ENCODE measurements at regions not wholly inside any gene's neighbourhood (a gene's known extent, or its start where the extent isn't known, plus 50 kb on each side); places are given as distances from the start of the nearest gene placed in this dataset.

GRCh38 chr11:112465433-112466024, 204.9 kb upstream of the PLET1 start:
- no peak overlapping the region for H3K4me3 ChIP-seq (ENCODE audit: low read depth, low read length)
- no peaks in the 10 kb centered on the region for H3K27me3 ChIP-seq (ENCODE audit: control insufficient read depth, insufficient read depth, low read length)
- no peaks in the 10 kb centered on the region for H3K36me3 ChIP-seq (ENCODE audit: control insufficient read depth, insufficient read depth, low read length)
- no peak for TF ChIP-seq CTCF (IDR thresholded peaks at IDR 0.05; ENCODE audit: insufficient read depth, low read length, poor library complexity, severe bottlenecking)
- peak; percentile 12 for DNase-seq (ENCODE audit: low read depth)

DNA sequence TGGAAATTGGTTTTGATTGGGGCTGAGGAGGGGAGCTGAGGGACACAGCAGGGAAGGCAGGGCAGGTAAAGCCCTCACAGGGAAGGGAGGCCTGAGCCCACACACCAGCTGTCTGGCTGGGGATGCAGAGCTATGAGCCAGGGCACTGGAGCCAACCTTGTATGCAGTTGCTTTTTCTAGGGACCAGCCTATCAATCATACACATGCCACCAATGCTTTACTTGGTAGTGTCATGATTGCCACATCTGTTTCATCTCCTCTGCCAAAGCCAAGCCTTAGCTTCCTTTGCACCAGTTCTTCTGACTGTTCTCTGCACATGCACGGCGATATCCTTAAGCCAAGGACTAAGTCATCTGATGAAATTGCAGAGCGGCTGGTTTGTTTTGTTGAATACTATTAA, 207.1 kb upstream of the PLET1 start:
- Histone ChIP-seq H3K27me3 (ENCODE audit: control insufficient read depth, insufficient read depth, low read length) (no peaks in the 10 kb centered on the region), H3K4me3 (ENCODE audit: low read depth, low read length) (no peak overlapping the region), H3K36me3 (ENCODE audit: control insufficient read depth, insufficient read depth, low read length) (no peaks in the 10 kb centered on the region)
- DNase-seq (ENCODE audit: low read depth): no peak
- no peak for TF ChIP-seq CTCF (IDR thresholded peaks at IDR 0.05; ENCODE audit: insufficient read depth, low read length, poor library complexity, severe bottlenecking)

DNA sequence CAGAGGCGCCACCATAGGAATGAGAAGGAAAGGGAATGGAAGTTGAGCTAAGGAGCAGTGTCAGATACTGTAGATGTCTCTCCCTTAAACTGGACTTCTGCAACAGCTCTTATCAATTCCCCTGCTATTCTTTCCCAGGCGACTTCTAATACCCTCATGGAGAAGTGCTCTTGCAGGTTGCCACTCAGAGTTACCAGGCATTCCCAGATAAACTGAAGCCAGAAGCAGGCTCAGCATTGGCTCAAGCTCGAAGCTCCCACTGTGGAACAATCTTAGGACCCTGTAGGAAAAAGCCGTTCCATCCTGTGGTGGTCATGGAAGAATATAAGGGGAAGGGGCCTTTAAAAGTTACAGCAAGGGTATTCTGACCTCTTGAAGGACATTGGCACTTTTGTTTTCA, 208.7 kb upstream of the PLET1 start:
- TF ChIP-seq CTCF (IDR thresholded peaks at IDR 0.05; ENCODE audit: insufficient read depth, low read length, poor library complexity, severe bottlenecking): no peak
- H3K27me3 ChIP-seq (ENCODE audit: control insufficient read depth, insufficient read depth, low read length): no peaks in the 10 kb centered on the region
- H3K36me3 ChIP-seq (ENCODE audit: control insufficient read depth, insufficient read depth, low read length): no peaks in the 10 kb centered on the region
- no peak for DNase-seq (ENCODE audit: low read depth)
- no peak overlapping the region for H3K4me3 ChIP-seq (ENCODE audit: low read depth, low read length)

DNA sequence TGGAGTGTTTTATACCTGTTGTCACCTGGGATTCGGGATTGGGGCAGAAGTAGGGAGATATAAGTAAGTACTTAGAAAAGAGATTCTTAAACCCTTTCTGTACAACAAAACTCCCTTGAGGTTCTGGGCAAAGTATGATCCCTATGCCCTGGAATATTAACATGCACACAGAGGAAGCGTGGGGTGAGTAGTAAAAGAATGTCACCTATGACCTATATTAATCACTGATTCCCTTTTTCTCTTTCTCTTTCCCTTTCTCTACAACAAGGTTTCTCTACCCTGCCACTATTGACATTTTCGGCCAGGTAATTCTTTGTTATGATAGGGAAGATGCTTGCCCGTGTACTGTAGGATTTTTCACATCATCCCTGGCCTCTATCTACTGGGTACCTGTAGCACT, 209.7 kb upstream of the PLET1 start:
- DNase-seq (ENCODE audit: low read depth): no peak
- H3K4me3 ChIP-seq (ENCODE audit: low read depth, low read length): no peak overlapping the region
- no peaks in the 10 kb centered on the region for H3K36me3 ChIP-seq (ENCODE audit: control insufficient read depth, insufficient read depth, low read length)
- no peak for TF ChIP-seq CTCF (IDR thresholded peaks at IDR 0.05; ENCODE audit: insufficient read depth, low read length, poor library complexity, severe bottlenecking)
- no peaks in the 10 kb centered on the region for H3K27me3 ChIP-seq (ENCODE audit: control insufficient read depth, insufficient read depth, low read length)

- DNase-seq (ENCODE audit: low read depth): no peak
- Histone ChIP-seq H3K27me3 (ENCODE audit: control insufficient read depth, insufficient read depth, low read length) (no peaks in the 10 kb centered on the region), H3K4me3 (ENCODE audit: low read depth, low read length) (no peak overlapping the region), H3K36me3 (ENCODE audit: control insufficient read depth, insufficient read depth, low read length) (no peaks in the 10 kb centered on the region)
- TF ChIP-seq CTCF (IDR thresholded peaks at IDR 0.05; ENCODE audit: insufficient read depth, low read length, poor library complexity, severe bottlenecking): no peak
These were observed 211.1 kb upstream of the PLET1 start for GRCh38 chr11:112471731-112472130.

DNA sequence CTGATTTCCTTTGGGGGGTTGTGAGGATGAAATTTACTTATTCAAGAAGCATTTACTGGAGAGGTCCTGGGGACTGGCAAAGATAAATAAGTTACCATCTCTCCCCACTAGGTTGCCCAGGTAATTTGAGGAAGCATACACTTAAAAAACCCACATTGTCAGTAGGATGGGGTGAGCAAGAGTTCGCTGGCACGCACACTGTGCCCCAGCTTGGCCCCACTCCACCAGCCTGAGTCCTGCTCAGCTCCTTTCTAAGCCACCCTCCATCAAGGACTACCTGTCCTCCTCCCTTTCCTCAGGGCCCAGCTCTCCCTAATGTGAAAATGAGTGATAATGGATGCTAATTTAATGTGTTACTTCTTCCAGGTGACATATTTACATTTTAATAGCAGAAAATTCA, 216.5 kb upstream of the PLET1 start:
- no peak for DNase-seq (ENCODE audit: low read depth)
- no peak for TF ChIP-seq CTCF (IDR thresholded peaks at IDR 0.05; ENCODE audit: insufficient read depth, low read length, poor library complexity, severe bottlenecking)
- Histone ChIP-seq H3K4me3 (ENCODE audit: low read depth, low read length) (no peak overlapping the region), H3K36me3 (ENCODE audit: control insufficient read depth, insufficient read depth, low read length) (no peaks in the 10 kb centered on the region), H3K27me3 (ENCODE audit: control insufficient read depth, insufficient read depth, low read length) (no peaks in the 10 kb centered on the region)
